ENCODE measurements at regions not wholly inside any gene's neighbourhood (a gene's known extent, or its start where the extent isn't known, plus 50 kb on each side); places are given as distances from the start of the nearest gene placed in this dataset.

DNA sequence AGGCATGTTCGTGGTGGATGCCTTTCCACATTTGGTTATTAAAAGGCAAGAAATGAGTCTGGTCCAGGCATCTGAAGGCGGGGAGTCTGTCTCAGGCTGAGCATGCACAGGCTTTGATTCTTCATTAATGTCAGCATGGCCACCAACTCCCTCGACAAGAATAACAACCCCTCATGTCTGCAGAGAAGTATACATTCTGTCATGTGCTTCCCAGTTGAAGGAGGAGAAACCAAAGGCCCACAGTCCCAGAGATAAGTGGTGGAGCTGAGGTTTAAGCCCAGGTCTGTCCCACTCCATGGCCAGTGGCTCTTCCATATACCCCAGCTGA, 61.6 kb upstream of the LAPTM5 start:
- Histone ChIP-seq H3K9me3 (no peaks in the 10 kb centered on the region), H3K4me3 (no peak overlapping the region), H3K4me1 (no peaks in the 10 kb centered on the region; the same call in 1 of the 2 replicates), H3K36me3 (replicated peaks) (no peaks in the 10 kb centered on the region), H3K27me3 (ENCODE audit: low read depth) (no peaks in the 10 kb centered on the region; the same call in 1 of the 2 replicates)
- in situ Hi-C loops (cut with MboI; ENCODE audit: low sequenced_read_pairs) = no loop called here
- DNase-seq (ENCODE audit: low spot score in 2 of 2) = no peak

GRCh38 chr1:30818568-30819243, 61.1 kb upstream of the LAPTM5 start:
- no peaks in the 10 kb centered on the region for H3K9me3 ChIP-seq
- no peaks in the 10 kb centered on the region for H3K36me3 ChIP-seq (replicated peaks)
- H3K4me1 ChIP-seq = no peaks in the 10 kb centered on the region; the same call in 1 of the 2 replicates
- no peaks in the 10 kb centered on the region; the same call in 1 of the 2 replicates for H3K27me3 ChIP-seq (ENCODE audit: low read depth)
- no peak for DNase-seq (ENCODE audit: low spot score in 2 of 2)
- no peak overlapping the region for H3K4me3 ChIP-seq
- in situ Hi-C loops (cut with MboI; ENCODE audit: low sequenced_read_pairs) = no loop called here

GRCh38 chr1:30817548-30817947, 60.0 kb upstream of the LAPTM5 start:
- Histone ChIP-seq H3K4me1 (no peaks in the 10 kb centered on the region; the same call in 1 of the 2 replicates), H3K27me3 (ENCODE audit: low read depth) (no peaks in the 10 kb centered on the region; the same call in none of the 2 replicates)
- in situ Hi-C loops (cut with MboI; ENCODE audit: low sequenced_read_pairs) = no loop called here

GRCh38 chr1:30817077-30817438, 59.5 kb upstream of the LAPTM5 start:
- in situ Hi-C loops (cut with MboI; ENCODE audit: low sequenced_read_pairs) = no loop called here
- Histone ChIP-seq H3K27me3 (ENCODE audit: low read depth) (no peaks in the 10 kb centered on the region; the same call in none of the 2 replicates), H3K36me3 (replicated peaks) (no peaks in the 10 kb centered on the region)

More at GRCh38 chr1:30817548-30817947, 60.0 kb upstream of the LAPTM5 start:
- Histone ChIP-seq H3K4me3 (no peak overlapping the region), H3K36me3 (replicated peaks) (no peaks in the 10 kb centered on the region), H3K9me3 (no peaks in the 10 kb centered on the region)
- DNase-seq (ENCODE audit: low spot score in 2 of 2) = no peak

DNA sequence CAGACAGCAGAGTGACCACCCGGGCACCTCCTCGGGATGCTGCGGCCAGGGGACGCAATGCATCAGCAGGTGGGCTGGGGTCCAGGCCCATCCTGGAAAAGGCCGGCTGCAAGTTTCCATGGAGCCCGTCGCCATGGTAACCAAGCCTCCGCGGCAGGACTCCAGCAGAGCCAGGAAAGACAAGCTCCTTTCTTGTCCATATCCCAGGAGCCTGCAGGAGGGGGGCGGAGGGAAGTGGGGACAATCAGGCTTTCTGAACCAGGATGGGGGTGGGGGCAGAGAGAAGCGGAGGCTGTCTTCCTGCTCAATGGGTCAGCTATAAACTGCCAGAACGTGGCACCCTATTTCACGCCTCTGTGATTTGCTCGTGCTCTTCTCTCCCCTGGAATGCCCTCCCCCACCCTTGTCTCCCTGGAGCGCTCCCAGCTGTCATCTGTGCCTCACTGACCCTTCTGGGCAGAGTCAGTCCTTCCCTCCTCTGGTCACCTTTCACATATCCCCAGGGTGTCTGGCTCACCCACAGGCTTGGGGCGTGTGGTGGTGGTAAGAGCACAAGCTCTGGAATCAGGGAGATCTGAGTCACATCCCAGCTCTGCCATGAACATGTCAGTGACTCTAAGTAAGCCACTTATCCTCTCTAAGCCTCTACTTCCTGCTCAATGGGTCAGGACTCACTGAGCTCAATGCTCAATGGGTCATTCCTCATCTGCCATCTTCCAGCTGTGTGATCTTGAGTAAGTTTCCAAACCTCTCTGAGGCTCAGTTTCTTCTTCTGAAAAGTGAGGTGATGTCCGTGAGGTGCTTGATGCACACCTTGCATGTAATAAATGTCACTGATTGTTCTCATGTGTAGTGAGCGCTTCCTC, 58.9 kb upstream of the LAPTM5 start:
- H3K4me1 ChIP-seq = no peaks in the 10 kb centered on the region; the same call in 1 of the 2 replicates
- DNase-seq (ENCODE audit: low spot score in 2 of 2) = peak; percentile 48 to 75
- H3K9me3 ChIP-seq = no peaks in the 10 kb centered on the region
- in situ Hi-C loops (cut with MboI; ENCODE audit: low sequenced_read_pairs) = no loop called here
- H3K4me3 ChIP-seq = no peak overlapping the region
- no peaks in the 10 kb centered on the region for H3K36me3 ChIP-seq (replicated peaks)
- H3K27me3 ChIP-seq (ENCODE audit: low read depth) = no peaks in the 10 kb centered on the region; the same call in none of the 2 replicates

More at GRCh38 chr1:30817077-30817438, 59.5 kb upstream of the LAPTM5 start:
- Histone ChIP-seq H3K9me3 (no peaks in the 10 kb centered on the region), H3K4me1 (no peaks in the 10 kb centered on the region; the same call in 1 of the 2 replicates), H3K4me3 (no peak overlapping the region)
- no peak for DNase-seq (ENCODE audit: low spot score in 2 of 2)

- no peaks in the 10 kb centered on the region; the same call in none of the 2 replicates for H3K27me3 ChIP-seq (ENCODE audit: low read depth)
- H3K4me1 ChIP-seq = no peaks in the 10 kb centered on the region; the same call in 1 of the 2 replicates
- in situ Hi-C loops (cut with MboI; ENCODE audit: low sequenced_read_pairs) = no loop called here
Observed at GRCh38 chr1:30815556-30815955, 58.0 kb upstream of the LAPTM5 start.

DNA sequence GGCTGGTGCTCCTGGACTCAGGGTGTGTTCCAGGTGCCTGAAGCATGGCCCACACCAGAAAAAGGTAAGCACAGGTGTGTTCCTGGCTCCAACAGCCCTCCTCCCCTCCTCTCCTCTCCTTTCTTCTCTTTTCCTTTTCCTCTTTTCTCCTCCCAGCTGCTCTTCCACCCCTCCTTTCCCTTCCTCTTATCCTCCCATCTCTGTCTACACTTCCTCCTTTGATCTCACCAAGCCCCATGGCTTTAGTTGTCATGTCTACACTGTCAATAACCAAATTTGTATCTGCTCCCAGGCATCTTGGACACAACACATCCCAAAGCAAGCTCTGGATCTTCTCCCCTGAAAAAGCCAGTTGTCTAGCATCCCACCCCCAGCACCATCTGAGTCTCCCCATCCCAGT, 56.7 kb upstream of the LAPTM5 start:
- Histone ChIP-seq H3K36me3 (replicated peaks) (no peaks in the 10 kb centered on the region), H3K4me3 (no peak overlapping the region), H3K27me3 (ENCODE audit: low read depth) (no peaks in the 10 kb centered on the region; the same call in none of the 2 replicates), H3K9me3 (no peaks in the 10 kb centered on the region), H3K4me1 (no peaks in the 10 kb centered on the region; the same call in 1 of the 2 replicates)
- no peak for DNase-seq (ENCODE audit: low spot score in 2 of 2)
- in situ Hi-C loops (cut with MboI; ENCODE audit: low sequenced_read_pairs) = no loop called here

More at GRCh38 chr1:30815556-30815955, 58.0 kb upstream of the LAPTM5 start:
- no peak for DNase-seq (ENCODE audit: low spot score in 2 of 2)
- H3K36me3 ChIP-seq (replicated peaks) = no peaks in the 10 kb centered on the region
- no peaks in the 10 kb centered on the region for H3K9me3 ChIP-seq
- no peak overlapping the region for H3K4me3 ChIP-seq

GRCh38 chr1:30812076-30812475, 54.5 kb upstream of the LAPTM5 start:
- Histone ChIP-seq H3K4me1 (peaks cover 6% of the 10 kb centered on the region), H3K9me3 (no peaks in the 10 kb centered on the region), H3K4me3 (no peak overlapping the region), H3K36me3 (replicated peaks) (no peaks in the 10 kb centered on the region), H3K27me3 (ENCODE audit: low read depth) (no peaks in the 10 kb centered on the region; the same call in 1 of the 2 replicates)
- no peak for DNase-seq (ENCODE audit: low spot score in 2 of 2)
- in situ Hi-C loops (cut with MboI; ENCODE audit: low sequenced_read_pairs) = no loop called here

DNA sequence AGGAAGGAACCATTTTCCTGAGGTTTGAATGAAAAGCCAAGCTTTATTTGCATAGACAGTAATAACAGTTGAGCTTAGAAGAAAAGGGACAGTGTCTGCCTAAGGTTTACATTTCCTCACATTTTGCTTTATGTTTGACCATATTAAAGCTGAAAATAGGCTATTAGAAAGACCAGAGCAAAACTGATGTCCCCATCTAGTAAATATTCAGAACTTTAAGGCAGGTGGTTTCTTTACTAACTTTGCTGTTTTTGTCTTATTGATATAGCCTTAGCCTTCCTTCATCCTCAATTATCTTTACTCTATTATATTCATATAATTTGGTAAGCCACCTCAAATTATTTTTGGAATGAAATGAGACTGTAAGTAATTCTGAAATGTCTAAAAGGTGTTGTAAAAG, 53.6 kb upstream of the LAPTM5 start:
- Histone ChIP-seq H3K4me3 (no peak overlapping the region), H3K36me3 (replicated peaks) (no peaks in the 10 kb centered on the region), H3K27me3 (ENCODE audit: low read depth) (no peaks in the 10 kb centered on the region; the same call in 1 of the 2 replicates), H3K9me3 (no peaks in the 10 kb centered on the region), H3K4me1 (peaks cover 6% of the 10 kb centered on the region; the same call in 1 of the 2 replicates)
- in situ Hi-C loops (cut with MboI; ENCODE audit: low sequenced_read_pairs) = no loop called here
- DNase-seq (ENCODE audit: low spot score in 2 of 2) = no peak

DNA sequence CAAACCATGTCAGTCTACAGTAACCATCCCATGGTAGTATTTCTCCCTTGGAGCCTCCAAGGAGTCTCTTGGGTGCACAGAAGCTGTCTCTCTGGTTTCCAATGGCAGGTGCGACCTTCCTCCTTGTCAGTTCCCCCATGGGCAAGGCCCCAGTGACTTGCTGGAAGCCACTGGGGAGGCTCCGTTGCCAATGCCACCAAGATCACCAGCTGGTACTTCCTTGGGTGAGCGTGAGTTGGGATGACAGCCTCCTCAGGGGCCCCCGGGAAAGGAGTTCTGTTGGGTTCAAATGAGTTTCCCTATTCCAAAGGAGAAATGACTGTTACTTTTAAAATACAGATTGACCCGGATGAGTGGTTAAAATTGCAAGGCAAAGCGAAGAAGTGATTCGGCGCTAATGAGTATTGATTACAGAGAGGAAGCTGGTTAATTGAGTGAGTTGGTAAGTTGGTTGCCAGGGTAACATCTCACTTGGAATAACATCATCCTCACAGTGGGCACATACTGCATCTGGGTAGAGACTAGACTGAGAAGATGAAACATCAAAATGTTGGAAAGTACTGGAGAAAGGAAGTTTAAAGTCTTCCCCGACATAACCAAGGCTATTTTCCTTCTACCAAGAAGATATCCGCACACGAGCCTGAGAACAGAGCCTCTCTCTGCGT, 53.0 kb upstream of the LAPTM5 start:
- Histone ChIP-seq H3K4me3 (no peak overlapping the region), H3K9me3 (no peaks in the 10 kb centered on the region), H3K4me1 (peaks cover 6% of the 10 kb centered on the region; the same call in 1 of the 2 replicates), H3K27me3 (ENCODE audit: low read depth) (no peaks in the 10 kb centered on the region; the same call in 1 of the 2 replicates), H3K36me3 (replicated peaks) (no peaks in the 10 kb centered on the region)
- in situ Hi-C loops (cut with MboI; ENCODE audit: low sequenced_read_pairs) = no loop called here
- no peak for DNase-seq (ENCODE audit: low spot score in 2 of 2)

GRCh38 chr1:30809514-30810263, 52.1 kb upstream of the LAPTM5 start:
- H3K27me3 ChIP-seq (ENCODE audit: low read depth) = no peaks in the 10 kb centered on the region; the same call in 1 of the 2 replicates
- H3K4me3 ChIP-seq = no peak overlapping the region

GRCh38 chr1:30808067-30808662, 50.6 kb upstream of the LAPTM5 start:
- H3K36me3 ChIP-seq (replicated peaks) = no peaks in the 10 kb centered on the region
- DNase-seq (ENCODE audit: low spot score in 2 of 2) = no peak
- no peak overlapping the region for H3K4me3 ChIP-seq
- H3K27me3 ChIP-seq (ENCODE audit: low read depth) = no peaks in the 10 kb centered on the region; the same call in 1 of the 2 replicates
- H3K4me1 ChIP-seq = peaks cover 6% of the 10 kb centered on the region; the same call in 1 of the 2 replicates
- no peaks in the 10 kb centered on the region for H3K9me3 ChIP-seq
- in situ Hi-C loops (cut with MboI; ENCODE audit: low sequenced_read_pairs) = no loop called here

More at GRCh38 chr1:30809514-30810263, 52.1 kb upstream of the LAPTM5 start:
- Histone ChIP-seq H3K36me3 (replicated peaks) (no peaks in the 10 kb centered on the region), H3K9me3 (no peaks in the 10 kb centered on the region), H3K4me1 (peaks cover 6% of the 10 kb centered on the region; the same call in 1 of the 2 replicates)
- in situ Hi-C loops (cut with MboI; ENCODE audit: low sequenced_read_pairs) = no loop called here
- DNase-seq (ENCODE audit: low spot score in 2 of 2) = no peak

Measured in HAP-1 (cell line).